ENCODE measurements at regions not wholly inside any gene's neighbourhood (a gene's known extent, or its start where the extent isn't known, plus 50 kb on each side); places are given as distances from the start of the nearest gene placed in this dataset.

DNA sequence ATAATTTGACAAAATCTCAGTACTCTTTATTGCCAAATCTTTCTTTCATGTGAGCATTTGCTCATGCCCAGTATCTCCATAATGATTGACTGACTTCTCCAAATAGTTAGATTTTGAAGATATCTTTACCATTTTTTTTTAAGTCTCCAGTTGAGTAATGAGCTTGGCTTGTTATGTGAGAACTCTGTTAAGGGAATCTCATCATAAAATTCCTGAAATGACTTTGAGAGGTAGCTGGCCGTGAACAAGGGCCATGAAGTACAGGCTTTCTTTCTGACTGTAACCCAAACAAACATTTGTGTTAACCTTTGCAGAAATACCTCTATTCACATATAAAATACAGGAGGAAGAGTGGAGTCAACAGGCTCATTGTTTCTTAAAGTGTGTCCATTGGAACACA lies 449.7 kb downstream of the IRS2 start:
- Histone ChIP-seq H3K27ac (no peak overlapping the region), H3K4me1 (ENCODE audit: insufficient read depth) (no peaks in the 10 kb centered on the region), H3K4me3 (no peak overlapping the region), H3K27me3 (no peaks in the 10 kb centered on the region), H3K36me3 (no peaks in the 10 kb centered on the region), H3K9me3 (no peaks in the 10 kb centered on the region)
- intact Hi-C loops (cut with DNase I) = no loop called here
- WGBS, 3 donors = 26 to 39% (median 30%) methylated on average over 1 of the region's 1 CpG
- DNase-seq = no peak
- TF ChIP-seq POLR2A (IDR thresholded peaks at IDR 0.05) (no peak), EP300 (IDR thresholded peaks at IDR 0.05) (no peak)
- TF ChIP-seq, protein P1, sequence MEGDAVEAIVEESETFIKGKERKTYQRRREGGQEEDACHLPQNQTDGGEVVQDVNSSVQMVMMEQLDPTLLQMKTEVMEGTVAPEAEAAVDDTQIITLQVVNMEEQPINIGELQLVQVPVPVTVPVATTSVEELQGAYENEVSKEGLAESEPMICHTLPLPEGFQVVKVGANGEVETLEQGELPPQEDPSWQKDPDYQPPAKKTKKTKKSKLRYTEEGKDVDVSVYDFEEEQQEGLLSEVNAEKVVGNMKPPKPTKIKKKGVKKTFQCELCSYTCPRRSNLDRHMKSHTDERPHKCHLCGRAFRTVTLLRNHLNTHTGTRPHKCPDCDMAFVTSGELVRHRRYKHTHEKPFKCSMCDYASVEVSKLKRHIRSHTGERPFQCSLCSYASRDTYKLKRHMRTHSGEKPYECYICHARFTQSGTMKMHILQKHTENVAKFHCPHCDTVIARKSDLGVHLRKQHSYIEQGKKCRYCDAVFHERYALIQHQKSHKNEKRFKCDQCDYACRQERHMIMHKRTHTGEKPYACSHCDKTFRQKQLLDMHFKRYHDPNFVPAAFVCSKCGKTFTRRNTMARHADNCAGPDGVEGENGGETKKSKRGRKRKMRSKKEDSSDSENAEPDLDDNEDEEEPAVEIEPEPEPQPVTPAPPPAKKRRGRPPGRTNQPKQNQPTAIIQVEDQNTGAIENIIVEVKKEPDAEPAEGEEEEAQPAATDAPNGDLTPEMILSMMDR (IDR thresholded peaks at IDR 0.05) = no peak

DNA sequence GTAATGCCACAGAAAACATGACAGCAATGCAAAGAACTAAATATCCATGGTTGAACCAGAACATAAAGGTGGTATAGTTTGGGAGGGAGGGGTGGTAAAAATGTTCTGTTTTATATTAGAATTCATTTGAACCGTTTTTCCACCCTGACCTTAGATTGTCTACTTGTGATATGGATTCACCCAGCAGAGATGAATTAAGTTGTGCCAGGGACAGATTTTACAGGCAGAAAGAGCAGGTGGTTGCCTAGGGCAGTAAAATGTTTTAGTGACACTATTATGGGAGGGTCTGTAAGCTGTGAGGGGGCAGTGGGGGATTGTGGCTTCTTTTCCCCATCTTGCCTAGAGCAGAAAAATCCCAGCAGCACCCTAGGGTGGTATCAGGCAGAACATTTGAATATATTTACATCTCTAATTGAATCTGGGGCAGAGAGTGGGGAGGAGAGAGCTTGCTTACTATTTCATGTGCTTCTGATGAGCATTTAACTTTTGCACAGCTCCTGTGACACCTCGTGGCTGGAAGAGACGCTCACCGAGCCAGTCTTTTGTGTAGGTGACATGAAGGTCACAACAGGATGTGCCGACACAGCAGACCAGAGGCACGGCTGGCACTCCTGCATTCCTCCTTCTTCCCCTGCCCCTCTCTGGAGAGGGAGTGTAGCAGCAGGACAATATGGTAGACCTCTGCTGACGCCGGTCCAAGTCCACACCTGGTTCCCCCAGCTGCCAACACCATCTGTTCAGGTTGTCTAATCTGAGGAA lies 452.3 kb downstream of the IRS2 start:
- WGBS, 3 donors = 79 to 84% (median 82%) methylated on average over 8 of the region's 8 CpGs
- intact Hi-C loops (cut with DNase I) = no loop called here
- TF ChIP-seq, protein P1 (IDR thresholded peaks at IDR 0.05) = no peak
- TF ChIP-seq POLR2A (IDR thresholded peaks at IDR 0.05) = no peak
- TF ChIP-seq EP300 (IDR thresholded peaks at IDR 0.05) = no peak
- no peak for DNase-seq
- no peaks in the 10 kb centered on the region for H3K4me1 ChIP-seq (ENCODE audit: insufficient read depth)
- H3K9me3 ChIP-seq = no peaks in the 10 kb centered on the region
- H3K4me3 ChIP-seq = no peak overlapping the region
- H3K36me3 ChIP-seq = no peaks in the 10 kb centered on the region
- no peak overlapping the region for H3K27ac ChIP-seq
- no peaks in the 10 kb centered on the region for H3K27me3 ChIP-seq

DNA sequence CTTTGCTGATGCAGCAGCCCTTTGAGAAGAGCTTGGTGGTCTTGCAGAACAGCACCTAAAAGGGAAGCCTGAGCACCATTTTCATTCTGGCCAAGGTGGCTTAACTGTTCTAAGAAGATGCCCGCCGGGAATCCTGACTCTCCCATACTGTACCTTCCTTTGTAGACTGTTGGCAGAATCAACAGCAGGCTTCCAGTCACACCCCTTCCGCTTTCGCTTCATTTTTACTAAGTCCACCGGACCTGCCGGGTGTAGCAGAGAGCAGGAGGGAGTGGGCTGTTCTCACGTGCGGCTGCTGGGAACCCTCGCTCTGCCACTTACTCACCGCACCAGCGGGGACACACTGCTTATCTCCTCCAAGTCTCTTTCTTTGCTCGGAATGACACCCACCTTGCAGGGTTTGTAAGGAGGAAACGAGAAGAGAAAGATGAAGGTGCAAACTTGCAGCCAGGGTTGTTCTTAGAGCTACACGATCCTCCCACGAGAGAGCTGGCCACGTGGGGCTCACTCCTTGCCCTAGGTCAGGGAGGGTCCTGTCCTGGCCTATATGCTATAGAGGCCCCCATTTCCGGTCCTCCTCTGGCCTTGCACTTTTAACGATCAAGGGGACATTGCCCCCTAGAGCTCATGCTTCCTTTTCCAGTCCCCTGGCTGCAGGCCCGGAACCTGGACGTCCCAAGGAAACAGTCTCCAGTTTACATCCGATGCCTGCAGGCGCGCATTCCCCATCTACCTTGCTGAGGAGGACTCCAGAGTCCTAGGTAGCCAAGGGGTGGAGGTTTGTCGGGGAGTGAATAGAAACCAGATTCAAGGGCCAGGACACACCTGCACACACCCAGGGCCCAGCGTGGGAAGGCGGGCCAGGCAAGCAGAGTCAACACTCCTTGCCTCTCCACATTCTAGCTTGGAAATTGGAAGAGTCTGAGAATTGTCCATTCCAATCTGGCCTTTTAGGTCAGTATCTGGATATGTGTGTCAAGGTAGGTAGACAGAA lies 453.6 kb downstream of the IRS2 start:
- H3K27me3 ChIP-seq = no peaks in the 10 kb centered on the region
- no peak overlapping the region for H3K27ac ChIP-seq
- H3K36me3 ChIP-seq = no peaks in the 10 kb centered on the region
- no peak overlapping the region for H3K4me3 ChIP-seq
- TF ChIP-seq POLR2A (IDR thresholded peaks at IDR 0.05) (no peak), EP300 (IDR thresholded peaks at IDR 0.05) (no peak)
- TF ChIP-seq, protein P1 (IDR thresholded peaks at IDR 0.05) = no peak
- H3K9me3 ChIP-seq = no peaks in the 10 kb centered on the region
- 75 to 82% (median 76%) methylated on average over 26 of the region's 26 CpGs for WGBS, 3 donors
- no peaks in the 10 kb centered on the region for H3K4me1 ChIP-seq (ENCODE audit: insufficient read depth)
- no peak for DNase-seq
- intact Hi-C loops (cut with DNase I) = no loop called here

DNA sequence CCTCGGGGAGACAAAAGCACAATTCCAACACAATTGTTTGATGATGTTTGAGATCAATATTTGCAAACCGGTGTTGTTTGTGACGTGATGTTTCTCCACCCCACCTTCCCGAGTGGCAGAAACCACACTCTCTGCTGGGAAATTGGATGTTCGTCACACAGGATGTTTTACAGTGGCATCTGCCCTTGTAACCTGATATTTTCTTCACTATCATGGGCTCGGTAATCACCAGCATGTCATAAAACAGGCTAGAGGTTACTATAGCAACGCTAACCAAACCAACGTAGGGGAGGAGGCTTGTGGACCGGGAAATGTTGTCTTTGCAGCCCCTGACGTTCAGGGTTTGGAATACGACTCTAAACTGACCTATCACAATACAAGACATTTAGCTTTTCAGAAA lies 454.5 kb downstream of the IRS2 start:
- no peaks in the 10 kb centered on the region for H3K9me3 ChIP-seq
- DNase-seq = no peak
- 15 to 20% (median 15%) methylated on average over 11 of the region's 11 CpGs for WGBS, 3 donors

More for the DNA sequence above, 454.5 kb downstream of the IRS2 start:
- Histone ChIP-seq H3K27me3 (no peaks in the 10 kb centered on the region), H3K4me1 (ENCODE audit: insufficient read depth) (no peaks in the 10 kb centered on the region), H3K27ac (no peak overlapping the region), H3K36me3 (no peaks in the 10 kb centered on the region), H3K4me3 (no peak overlapping the region)
- intact Hi-C loops (cut with DNase I) = no loop called here
- TF ChIP-seq POLR2A (IDR thresholded peaks at IDR 0.05) (no peak), EP300 (IDR thresholded peaks at IDR 0.05) (no peak)
- TF ChIP-seq, protein P1 (IDR thresholded peaks at IDR 0.05) = no peak
